T1000 (cell line): ENCODE measurements at regions not wholly inside any gene's neighbourhood (a gene's known extent, or its start where the extent isn't known, plus 50 kb on each side); places are given as distances from the start of the nearest gene placed in this dataset.

Experiments used
- DNase-seq: peaks from one replicate; lab custom pipeline; 2025; ENCODE audit warnings: mixed read lengths; lab: John Stamatoyannopoulos, UW

GRCh38 chr3:106533788-106534160, 665.0 kb upstream of the CBLB start:
- DNase-seq, result peak; percentile 30

DNA sequence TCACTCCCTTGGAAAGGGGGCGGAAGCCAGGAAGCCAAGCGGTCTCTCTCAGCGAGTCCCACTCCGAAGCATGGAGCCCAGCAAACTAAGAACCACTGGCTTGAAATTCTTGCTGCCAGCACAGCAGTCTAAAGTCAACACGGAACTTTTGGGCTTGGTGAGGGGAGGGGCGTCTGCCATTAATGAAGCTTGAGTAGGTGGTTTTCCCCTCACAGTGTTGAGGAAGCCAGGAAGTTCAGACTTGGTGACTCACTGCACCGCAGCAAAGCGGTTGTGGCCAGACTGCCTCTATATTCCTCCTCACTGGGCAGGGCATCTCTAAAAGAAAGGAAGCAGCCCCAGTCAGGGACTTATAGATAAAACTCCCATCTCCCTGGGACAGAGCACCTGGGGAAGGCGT, 665.4 kb upstream of the CBLB start:
- DNase-seq, result peak; percentile 54

- no peak for DNase-seq
Measured at GRCh38 chr3:106540743-106541142, 671.9 kb upstream of the CBLB start.

DNA sequence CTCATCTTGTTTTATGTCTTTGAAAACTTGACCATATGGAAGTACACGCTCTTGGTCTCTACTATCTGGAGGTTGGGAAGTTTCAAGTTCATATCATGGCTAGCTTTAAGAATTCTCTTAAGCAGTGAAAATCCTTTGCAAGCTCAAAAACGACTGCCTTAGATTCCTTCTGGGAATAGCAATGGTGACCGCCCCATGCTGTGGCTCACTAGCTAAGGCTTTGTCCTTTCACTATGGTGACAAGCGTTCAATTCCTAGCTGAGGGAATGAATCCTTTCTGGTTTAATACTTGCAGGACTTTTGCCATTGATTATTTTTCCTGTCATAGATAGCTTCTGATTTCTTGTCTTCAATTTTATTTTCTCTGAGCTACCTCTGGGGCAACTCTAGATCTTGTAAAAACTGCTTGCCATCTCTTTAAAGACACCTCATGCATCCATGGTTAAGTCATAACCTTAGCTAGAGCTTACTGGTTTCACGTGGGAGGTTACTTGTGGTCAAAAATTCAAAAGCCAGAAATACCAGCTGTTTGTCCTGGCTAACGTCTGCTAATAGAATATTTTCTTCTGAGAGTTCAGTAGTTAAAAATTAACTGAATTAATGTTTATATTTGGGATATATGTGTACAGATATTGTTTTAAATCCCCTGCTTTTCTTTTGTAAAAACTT, 673.4 kb upstream of the CBLB start:
- DNase-seq, result no peak

GRCh38 chr3:106552351-106553043, 683.7 kb upstream of the CBLB start:
- DNase-seq, result no peak

- no peak for DNase-seq
Measured at GRCh38 chr3:106560451-106560966, 691.7 kb upstream of the CBLB start.

- no peak for DNase-seq
Measured at GRCh38 chr3:106566277-106566676, 697.5 kb upstream of the CBLB start.

DNA sequence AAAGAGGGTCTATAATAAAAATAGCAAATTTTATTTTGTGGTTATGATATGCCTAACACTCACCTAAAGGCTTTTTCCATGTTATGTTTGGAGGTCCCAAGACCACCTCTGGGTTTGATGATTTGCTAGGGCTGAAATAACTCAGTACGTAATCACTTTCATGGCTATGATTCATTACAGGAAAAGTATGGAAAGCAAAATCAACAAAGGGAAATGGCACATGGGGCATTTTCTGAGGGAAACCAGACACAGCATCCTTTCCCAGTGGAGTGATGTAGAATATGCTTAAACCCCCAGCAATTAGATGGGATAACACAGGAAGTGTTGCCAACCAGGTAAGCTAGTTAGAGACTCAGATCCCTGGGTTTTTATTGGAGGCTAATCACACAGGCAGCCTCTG, 701.6 kb upstream of the CBLB start:
- DNase-seq, result no peak

DNA sequence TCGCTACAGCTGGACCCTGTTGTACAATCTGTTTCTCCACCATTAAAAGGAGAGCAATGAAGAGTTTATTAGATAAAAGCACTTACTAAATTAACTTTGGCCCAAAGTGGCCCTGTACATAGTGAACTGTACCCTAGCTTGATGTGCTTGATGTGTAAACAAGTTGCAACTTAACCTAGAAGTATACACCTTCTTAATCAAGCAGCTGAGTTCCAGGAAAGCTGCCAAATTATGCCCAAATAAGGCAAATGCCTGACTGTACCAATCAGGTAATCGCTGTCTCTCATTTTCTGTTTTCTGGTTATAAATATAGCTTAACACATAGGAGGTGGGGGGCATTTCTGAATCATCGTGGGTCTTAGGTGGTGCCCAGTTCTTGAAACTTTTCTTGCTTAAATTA, 704.8 kb upstream of the CBLB start:
- no peak for DNase-seq

- DNase-seq, result no peak
Measured at GRCh38 chr3:106575029-106575428, 706.2 kb upstream of the CBLB start.

- DNase-seq, result no peak
Measured at GRCh38 chr3:106577241-106577640, 708.4 kb upstream of the CBLB start.

GRCh38 chr3:106578911-106579310, 710.1 kb upstream of the CBLB start:
- no peak for DNase-seq

GRCh38 chr3:106582151-106582550, 713.3 kb upstream of the CBLB start:
- no peak for DNase-seq

DNA sequence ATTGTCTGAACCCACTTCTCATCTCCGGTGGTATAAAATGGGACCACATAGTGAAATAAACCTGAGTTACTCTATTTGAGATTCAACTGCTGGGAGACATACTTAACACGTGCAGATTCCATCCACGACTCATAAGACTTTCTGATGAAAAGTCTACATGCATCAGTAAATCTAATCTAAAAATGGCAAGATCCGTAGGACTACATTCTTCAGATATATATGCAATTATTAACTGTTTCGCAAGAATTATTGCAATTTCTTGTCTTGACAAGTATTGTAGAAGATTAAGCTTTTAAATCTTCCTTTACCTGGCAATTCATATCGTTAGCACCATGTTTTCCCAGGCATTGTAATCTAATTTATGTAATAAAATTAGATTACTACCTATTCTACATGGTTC, 718.7 kb upstream of the CBLB start:
- no peak for DNase-seq

GRCh38 chr3:106588739-106589138, 719.9 kb upstream of the CBLB start:
- no peak for DNase-seq

- no peak for DNase-seq
Measured at GRCh38 chr3:106589311-106589942, 720.6 kb upstream of the CBLB start.

GRCh38 chr3:106590216-106590615, 721.4 kb upstream of the CBLB start:
- DNase-seq, result no peak

DNA sequence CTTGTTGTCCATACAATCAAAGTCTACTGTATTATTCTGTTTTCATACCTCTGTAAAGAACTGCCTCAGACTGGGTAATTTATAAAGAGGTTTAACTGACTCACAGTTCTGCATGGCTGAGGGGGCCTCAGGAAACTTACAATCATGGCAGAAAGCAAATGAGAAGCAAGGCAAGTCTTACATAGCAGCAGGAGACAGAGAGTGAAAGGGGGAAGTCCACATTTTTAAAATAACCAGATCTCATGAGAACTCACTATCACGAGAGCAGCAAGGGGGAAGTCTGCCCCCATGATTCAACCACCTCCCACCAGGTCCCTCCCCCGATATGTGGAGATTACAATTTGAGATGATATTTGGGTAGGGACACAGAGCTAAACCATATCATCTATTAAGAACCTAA, 724.6 kb upstream of the CBLB start:
- DNase-seq, result no peak

DNA sequence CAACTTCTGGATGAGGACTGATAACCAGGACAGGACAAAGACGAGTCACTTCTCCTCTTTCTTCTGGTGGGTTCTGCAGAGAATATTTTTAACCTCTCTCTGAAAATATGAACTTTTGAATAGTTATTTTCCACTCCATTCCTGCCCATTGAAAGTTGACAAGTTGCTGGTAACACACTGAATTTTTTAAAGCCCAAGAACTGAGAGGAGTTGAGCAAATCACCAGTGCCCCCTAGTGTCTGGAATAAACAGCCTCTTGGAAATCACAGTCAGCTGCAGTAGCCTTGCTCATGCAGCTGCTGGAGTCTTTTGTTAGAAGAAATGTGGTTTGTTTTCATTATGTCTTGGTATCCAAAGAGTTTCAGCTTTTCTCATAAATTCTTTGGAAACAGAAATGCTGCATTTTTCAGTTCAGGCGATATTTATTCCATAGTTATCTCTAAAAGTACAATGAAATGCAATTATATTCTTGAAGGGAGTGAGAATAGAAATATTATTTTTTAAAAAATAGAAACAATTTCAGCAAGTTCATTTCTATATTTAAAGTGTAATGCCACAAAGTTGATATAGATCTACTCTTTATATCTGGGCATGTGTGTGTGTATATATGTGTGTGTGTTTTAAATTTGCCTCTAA, 741.0 kb upstream of the CBLB start:
- DNase-seq, result peak; percentile 51

- no peak for DNase-seq
Measured at GRCh38 chr3:106610362-106610959, 741.6 kb upstream of the CBLB start.

GRCh38 chr3:106611116-106611515, 742.3 kb upstream of the CBLB start:
- no peak for DNase-seq

GRCh38 chr3:106611841-106612240, 743.0 kb upstream of the CBLB start:
- DNase-seq, result no peak
